HEK293 (cell line): ENCODE measurements at regions not wholly inside any gene's neighbourhood (a gene's known extent, or its start where the extent isn't known, plus 50 kb on each side); places are given as distances from the start of the nearest gene placed in this dataset.

Experiments
- CTCF ChIA-PET: fragments of 350-600 bp; formaldehyde crosslinking; extraction: SDS; loops from one replicate; lab custom pipeline; 2021; ENCODE audit warnings: antibody characterized with exemption; lab: Yijun Ruan, JAX
- POLR2A ChIA-PET: fragments of 300-600 bp; formaldehyde crosslinking; extraction: SDS; loops from one replicate; lab custom pipeline; 2020; ENCODE audit warnings: antibody characterized with exemption, inconsistent platforms; lab: Yijun Ruan, JAX
- H3K27ac ChIP-seq: fragments of 200-500 bp; sonication (Bioruptor generic); 2 replicates; pipeline ENCODE4 v1.5.1; 2014; ENCODE audit warnings: low read depth, low read length, control low read depth, inconsistent platforms; ENCODE audit errors: extremely low read depth
- H3K36me3 ChIP-seq, 2 experiments: fragments of 200-500 bp in 1 of 2; sonication (Bioruptor generic) in 1 of 2; 1 replicate in 1 of 2; 2 replicates in 1 of 2; pipeline ENCODE4 v1.5.1; 2014 to 2017; ENCODE audit warnings: inconsistent platforms in 2 of 2, low read length in 2 of 2; ENCODE audit not compliant: control insufficient read depth in 2 of 2, insufficient read depth in 1 of 2
- H3K4me1 ChIP-seq: fragments of 200-500 bp; sonication (Bioruptor generic); 2 replicates; pipeline ENCODE4 v1.5.1; 2014; ENCODE audit warnings: mild to moderate bottlenecking, low read length, inconsistent platforms; ENCODE audit not compliant: control insufficient read depth, insufficient read depth
- H3K4me3 ChIP-seq: 2 replicates; pipeline ENCODE4 v1.5.1; 2011; ENCODE audit warnings: low read depth, mild to moderate bottlenecking, control low read depth, low read length, moderate library complexity
- H3K9me3 ChIP-seq: fragments of 200-500 bp; sonication (Bioruptor generic); 2 replicates; pipeline ENCODE4 v1.5.1; 2014; ENCODE audit warnings: low read depth, low read length, inconsistent platforms; ENCODE audit not compliant: control insufficient read depth, insufficient read depth
- FEZF1 ChIP-seq: fragments of 450-650 bp; formaldehyde crosslinking; IDR thresholded peaks from 2 replicates; pipeline ENCODE4 v1.5.1; 2016; ENCODE audit warnings: missing biosample characterization, missing genetic modification characterization
- GLIS2 ChIP-seq: fragments of 450-650 bp; formaldehyde crosslinking; IDR thresholded peaks from 2 replicates; pipeline ENCODE4 v1.5.1; 2016; ENCODE audit warnings: missing biosample characterization, missing genetic modification characterization
- KLF10 ChIP-seq: fragments of 450-650 bp; IDR thresholded peaks from 2 replicates; pipeline ENCODE4 v1.5.1; 2018; ENCODE audit warnings: missing biosample characterization, mild to moderate bottlenecking, missing genetic modification characterization
- KLF8 ChIP-seq: fragments of 450-650 bp; formaldehyde crosslinking; IDR thresholded peaks from 2 replicates; pipeline ENCODE4 v1.5.1; 2016; ENCODE audit warnings: missing biosample characterization, missing genetic modification characterization
- PRDM6 ChIP-seq: fragments of 450-650 bp; formaldehyde crosslinking; IDR thresholded peaks from 2 replicates; pipeline ENCODE4 v1.5.1; 2017; ENCODE audit warnings: missing biosample characterization, missing genetic modification characterization
- YY2 ChIP-seq: fragments of 450-650 bp; formaldehyde crosslinking; IDR thresholded peaks from 2 replicates; pipeline ENCODE4 v1.5.1; 2016; ENCODE audit warnings: missing biosample characterization, missing genetic modification characterization
- ZFP3 ChIP-seq: fragments of 450-650 bp; formaldehyde crosslinking; IDR thresholded peaks from 2 replicates; pipeline ENCODE4 v1.5.1; 2016; ENCODE audit warnings: low read depth, missing biosample characterization, missing genetic modification characterization
- ZNF132 ChIP-seq: fragments of 450-650 bp; formaldehyde crosslinking; IDR thresholded peaks from 2 replicates; pipeline ENCODE4 v1.5.1; 2017; ENCODE audit warnings: missing biosample characterization, missing genetic modification characterization, borderline replicate concordance
- ZNF248 ChIP-seq: fragments of 450-650 bp; formaldehyde crosslinking; IDR thresholded peaks from 2 replicates; pipeline ENCODE4 v1.5.1; 2017; ENCODE audit warnings: missing biosample characterization, missing genetic modification characterization
- ZNF26 ChIP-seq: fragments of 450-650 bp; formaldehyde crosslinking; IDR thresholded peaks from 2 replicates; pipeline ENCODE4 v1.5.1; 2016; ENCODE audit warnings: missing biosample characterization, missing genetic modification characterization
- ZNF37A ChIP-seq: fragments of 450-650 bp; IDR thresholded peaks from 2 replicates; pipeline ENCODE4 v1.5.1; 2018; ENCODE audit warnings: missing biosample characterization, missing genetic modification characterization
- ZNF394 ChIP-seq: fragments of 450-650 bp; formaldehyde crosslinking; IDR thresholded peaks from 2 replicates; pipeline ENCODE4 v1.5.1; 2016; ENCODE audit warnings: missing biosample characterization, missing genetic modification characterization, mild to moderate bottlenecking, moderate library complexity, borderline replicate concordance
- ZNF404 ChIP-seq: fragments of 450-650 bp; formaldehyde crosslinking; IDR thresholded peaks from 2 replicates; pipeline ENCODE4 v1.5.1; 2017; ENCODE audit warnings: missing biosample characterization, missing genetic modification characterization
- ZNF510 ChIP-seq: fragments of 450-650 bp; formaldehyde crosslinking; IDR thresholded peaks from 2 replicates; pipeline ENCODE4 v1.5.1; 2018; ENCODE audit warnings: mild to moderate bottlenecking, missing genetic modification characterization, missing biosample characterization; ENCODE audit not compliant: insufficient replicate concordance
- ZNF529 ChIP-seq: fragments of 450-650 bp; formaldehyde crosslinking; IDR thresholded peaks from 2 replicates; pipeline ENCODE4 v1.5.1; 2017; ENCODE audit warnings: missing genetic modification characterization, missing biosample characterization; ENCODE audit not compliant: insufficient replicate concordance
- ZNF544 ChIP-seq: fragments of 450-650 bp; formaldehyde crosslinking; IDR thresholded peaks from 2 replicates; pipeline ENCODE4 v1.5.0; 2017; ENCODE audit warnings: missing biosample characterization, missing genetic modification characterization
- ZNF549 ChIP-seq: fragments of 450-650 bp; IDR thresholded peaks from 2 replicates; pipeline ENCODE4 v1.5.1; 2018; ENCODE audit warnings: missing biosample characterization, missing genetic modification characterization, mild to moderate bottlenecking, inconsistent platforms, moderate library complexity
- ZNF560 ChIP-seq: fragments of 450-650 bp; formaldehyde crosslinking; IDR thresholded peaks from 2 replicates; pipeline ENCODE4 v1.5.1; 2017; ENCODE audit warnings: missing biosample characterization, missing genetic modification characterization, borderline replicate concordance
- ZNF596 ChIP-seq: fragments of 450-650 bp; IDR thresholded peaks from 2 replicates; pipeline ENCODE4 v1.5.0; 2018; ENCODE audit warnings: missing biosample characterization, mild to moderate bottlenecking, missing genetic modification characterization, moderate library complexity
- ZNF624 ChIP-seq: fragments of 450-650 bp; formaldehyde crosslinking; IDR thresholded peaks from 2 replicates; pipeline ENCODE4 v1.5.1; 2017; ENCODE audit warnings: missing biosample characterization, missing genetic modification characterization
- ZNF629 ChIP-seq: fragments of 450-650 bp; formaldehyde crosslinking; IDR thresholded peaks from 2 replicates; pipeline ENCODE4 v1.5.1; 2017; ENCODE audit warnings: missing biosample characterization, missing genetic modification characterization
- ZNF658 ChIP-seq: fragments of 450-650 bp; formaldehyde crosslinking; IDR thresholded peaks from 2 replicates; pipeline ENCODE4; 2016; ENCODE audit warnings: missing biosample characterization, missing genetic modification characterization
- ZNF660 ChIP-seq: fragments of 450-650 bp; IDR thresholded peaks from 2 replicates; pipeline ENCODE4 v1.5.1; 2018; ENCODE audit warnings: missing biosample characterization, mild to moderate bottlenecking, missing genetic modification characterization
- ZNF677 ChIP-seq: fragments of 450-650 bp; IDR thresholded peaks from 2 replicates; pipeline ENCODE4 v1.5.0; 2018; ENCODE audit warnings: missing biosample characterization, mild to moderate bottlenecking, missing genetic modification characterization, moderate library complexity
- ZNF707 ChIP-seq: fragments of 450-650 bp; formaldehyde crosslinking; IDR thresholded peaks from 2 replicates; pipeline ENCODE4 v1.5.1; 2016; ENCODE audit warnings: missing biosample characterization, missing genetic modification characterization
- ZNF747 ChIP-seq: fragments of 450-650 bp; formaldehyde crosslinking; IDR thresholded peaks from 2 replicates; pipeline ENCODE4 v1.5.1; 2016; ENCODE audit warnings: missing biosample characterization, missing genetic modification characterization
- ZNF830 ChIP-seq: fragments of 450-650 bp; IDR thresholded peaks from 2 replicates; pipeline ENCODE4 v1.5.0; 2018; ENCODE audit warnings: missing biosample characterization, missing genetic modification characterization, low read depth, mild to moderate bottlenecking, moderate library complexity
- ZNF837 ChIP-seq: fragments of 450-650 bp; formaldehyde crosslinking; IDR thresholded peaks from 2 replicates; pipeline ENCODE4 v1.5.1; 2016; ENCODE audit warnings: missing biosample characterization, missing genetic modification characterization
- TF ChIP-seq, protein P1 (sequence below): fragments of 450-650 bp; formaldehyde crosslinking; IDR thresholded peaks from 2 replicates; pipeline ENCODE4 v1.5.1; 2016; ENCODE audit warnings: missing biosample characterization, missing genetic modification characterization
- TF ChIP-seq, protein P2 (sequence below): fragments of 450-650 bp; formaldehyde crosslinking; IDR thresholded peaks from 2 replicates; pipeline ENCODE4 v1.5.1; 2017; ENCODE audit warnings: missing biosample characterization, missing genetic modification characterization

- H3K4me1 ChIP-seq = no peaks in the 10 kb centered on the region
- H3K27ac ChIP-seq = no peak overlapping the region
- no peak overlapping the region for H3K4me3 ChIP-seq
Observed at GRCh38 chr6:106804346-106805335, 169.9 kb downstream of the CD24 start.

GRCh38 chr6:106803188-106803587, 171.3 kb downstream of the CD24 start:
- ChIA-PET POLR2A (no interaction called here), CTCF (interaction anchor here (0.7 to 1.1 kb wide), 2 partner anchors 99 to 236 kb away, joined by 3 read pairs; no protein-coding TSS in a partner anchor)
- Histone ChIP-seq H3K36me3 (no peaks in the 10 kb centered on the region), H3K27ac (no peak overlapping the region), H3K4me3 (no peak overlapping the region), H3K4me1 (no peaks in the 10 kb centered on the region; the same call in 1 of the 2 replicates), H3K9me3 (no peaks in the 10 kb centered on the region)
- TF ChIP-seq ZNF248 (tag by site-specific recombination) (no peak), ZNF549 (tag by site-specific recombination) (no peak), FEZF1 (no peak), PRDM6 (tag by site-specific recombination) (no peak), GLIS2 (no peak), ZNF544 (tag by site-specific recombination) (no peak), ZNF26 (tag by site-specific recombination) (no peak), ZNF529 (no peak), ZNF510 (tag by site-specific recombination) (no peak), ZNF629 (tag by site-specific recombination) (no peak), KLF8 (tag by site-specific recombination) (no peak), ZNF677 (tag by site-specific recombination) (no peak), ZNF830 (tag by site-specific recombination) (no peak), ZFP3 (tag by site-specific recombination) (no peak)

More at GRCh38 chr6:106804346-106805335, 169.9 kb downstream of the CD24 start:
- TF ChIP-seq ZNF707 = no peak
- no peak for TF ChIP-seq ZNF132 (tag by site-specific recombination)
- no peak for TF ChIP-seq ZNF624 (tag by site-specific recombination)
- no peak for TF ChIP-seq ZNF529
- TF ChIP-seq, protein P1, sequence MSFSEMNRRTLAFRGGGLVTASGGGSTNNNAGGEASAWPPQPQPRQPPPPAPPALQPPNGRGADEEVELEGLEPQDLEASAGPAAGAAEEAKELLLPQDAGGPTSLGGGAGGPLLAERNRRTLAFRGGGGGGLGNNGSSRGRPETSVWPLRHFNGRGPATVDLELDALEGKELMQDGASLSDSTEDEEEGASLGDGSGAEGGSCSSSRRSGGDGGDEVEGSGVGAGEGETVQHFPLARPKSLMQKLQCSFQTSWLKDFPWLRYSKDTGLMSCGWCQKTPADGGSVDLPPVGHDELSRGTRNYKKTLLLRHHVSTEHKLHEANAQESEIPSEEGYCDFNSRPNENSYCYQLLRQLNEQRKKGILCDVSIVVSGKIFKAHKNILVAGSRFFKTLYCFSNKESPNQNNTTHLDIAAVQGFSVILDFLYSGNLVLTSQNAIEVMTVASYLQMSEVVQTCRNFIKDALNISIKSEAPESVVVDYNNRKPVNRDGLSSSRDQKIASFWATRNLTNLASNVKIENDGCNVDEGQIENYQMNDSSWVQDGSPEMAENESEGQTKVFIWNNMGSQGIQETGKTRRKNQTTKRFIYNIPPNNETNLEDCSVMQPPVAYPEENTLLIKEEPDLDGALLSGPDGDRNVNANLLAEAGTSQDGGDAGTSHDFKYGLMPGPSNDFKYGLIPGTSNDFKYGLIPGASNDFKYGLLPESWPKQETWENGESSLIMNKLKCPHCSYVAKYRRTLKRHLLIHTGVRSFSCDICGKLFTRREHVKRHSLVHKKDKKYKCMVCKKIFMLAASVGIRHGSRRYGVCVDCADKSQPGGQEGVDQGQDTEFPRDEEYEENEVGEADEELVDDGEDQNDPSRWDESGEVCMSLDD (tag by site-specific recombination) = no peak
- no peak for TF ChIP-seq ZNF660
- TF ChIP-seq, protein P2, sequence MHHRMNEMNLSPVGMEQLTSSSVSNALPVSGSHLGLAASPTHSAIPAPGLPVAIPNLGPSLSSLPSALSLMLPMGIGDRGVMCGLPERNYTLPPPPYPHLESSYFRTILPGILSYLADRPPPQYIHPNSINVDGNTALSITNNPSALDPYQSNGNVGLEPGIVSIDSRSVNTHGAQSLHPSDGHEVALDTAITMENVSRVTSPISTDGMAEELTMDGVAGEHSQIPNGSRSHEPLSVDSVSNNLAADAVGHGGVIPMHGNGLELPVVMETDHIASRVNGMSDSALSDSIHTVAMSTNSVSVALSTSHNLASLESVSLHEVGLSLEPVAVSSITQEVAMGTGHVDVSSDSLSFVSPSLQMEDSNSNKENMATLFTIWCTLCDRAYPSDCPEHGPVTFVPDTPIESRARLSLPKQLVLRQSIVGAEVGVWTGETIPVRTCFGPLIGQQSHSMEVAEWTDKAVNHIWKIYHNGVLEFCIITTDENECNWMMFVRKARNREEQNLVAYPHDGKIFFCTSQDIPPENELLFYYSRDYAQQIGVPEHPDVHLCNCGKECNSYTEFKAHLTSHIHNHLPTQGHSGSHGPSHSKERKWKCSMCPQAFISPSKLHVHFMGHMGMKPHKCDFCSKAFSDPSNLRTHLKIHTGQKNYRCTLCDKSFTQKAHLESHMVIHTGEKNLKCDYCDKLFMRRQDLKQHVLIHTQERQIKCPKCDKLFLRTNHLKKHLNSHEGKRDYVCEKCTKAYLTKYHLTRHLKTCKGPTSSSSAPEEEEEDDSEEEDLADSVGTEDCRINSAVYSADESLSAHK (tag by site-specific recombination) = no peak
- TF ChIP-seq ZNF404 (tag by site-specific recombination) = no peak
- no peak for TF ChIP-seq ZNF596
- no peak for TF ChIP-seq ZNF394 (tag by site-specific recombination)
- no peak for TF ChIP-seq ZNF837 (tag by site-specific recombination)
- TF ChIP-seq KLF10 (tag by site-specific recombination) = no peak
- TF ChIP-seq YY2 = no peak
- TF ChIP-seq ZNF658 (tag by site-specific recombination) = no peak
- TF ChIP-seq ZNF37A (tag by site-specific recombination) = no peak
- no peak for TF ChIP-seq ZNF560 (tag by site-specific recombination)
- no peak for TF ChIP-seq ZNF747 (tag by site-specific recombination)
- ChIA-PET POLR2A (interaction anchor here (0.7 kb wide), 1 partner anchor 1144 kb away, joined by 3 read pairs; no protein-coding TSS in a partner anchor), CTCF (interaction anchor here (0.5 to 0.9 kb wide), 2 partner anchors 49 to 174 kb away, joined by 3 read pairs; no protein-coding TSS in a partner anchor)
- Histone ChIP-seq H3K36me3 (no peaks in the 10 kb centered on the region), H3K9me3 (no peaks in the 10 kb centered on the region)
